ENCODE measurements at regions not wholly inside any gene's neighbourhood (a gene's known extent, or its start where the extent isn't known, plus 50 kb on each side); places are given as distances from the start of the nearest gene placed in this dataset.

DNA sequence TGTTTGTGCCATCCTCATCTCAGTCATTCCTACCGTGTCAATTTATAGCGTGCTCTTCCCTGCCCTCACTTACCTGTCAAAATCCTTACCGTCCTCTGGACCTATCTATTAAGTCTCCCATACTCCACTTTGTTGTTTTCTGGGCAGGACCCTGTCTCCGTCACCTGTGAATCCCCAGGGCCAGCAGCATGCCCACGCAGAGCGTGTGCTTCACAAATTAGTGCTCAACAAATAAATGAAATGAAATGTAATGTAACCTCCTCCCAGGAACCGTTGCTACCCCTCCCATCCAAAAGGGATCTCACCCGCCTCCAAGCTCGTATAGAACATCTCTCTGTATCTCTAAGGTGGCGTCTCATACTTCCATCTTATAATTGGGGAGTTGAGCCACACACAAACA is 589.9 kb upstream of the MGMT start:
- no peak for DNase-seq (ENCODE audit: low read depth)

DNA sequence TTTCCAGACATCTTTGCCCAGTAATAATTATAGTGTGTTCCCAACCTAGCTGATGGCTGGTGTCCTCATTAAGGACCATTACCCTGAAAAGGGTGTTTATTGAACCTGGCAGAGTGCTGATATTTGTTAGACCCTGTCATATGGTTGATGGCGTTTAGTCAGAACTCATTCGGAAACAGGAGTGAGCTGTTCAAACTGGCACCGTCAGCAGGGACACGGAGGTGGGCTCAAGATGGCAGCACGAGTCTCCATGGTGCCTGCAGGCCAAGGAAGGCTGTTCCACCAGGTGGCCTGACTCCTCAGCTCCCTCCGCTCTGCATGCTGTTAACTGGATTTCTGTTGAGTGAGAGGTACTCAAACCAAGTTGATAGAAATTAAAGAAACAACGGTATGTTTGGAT is 589.1 kb upstream of the MGMT start:
- no peak for DNase-seq (ENCODE audit: low read depth)

DNA sequence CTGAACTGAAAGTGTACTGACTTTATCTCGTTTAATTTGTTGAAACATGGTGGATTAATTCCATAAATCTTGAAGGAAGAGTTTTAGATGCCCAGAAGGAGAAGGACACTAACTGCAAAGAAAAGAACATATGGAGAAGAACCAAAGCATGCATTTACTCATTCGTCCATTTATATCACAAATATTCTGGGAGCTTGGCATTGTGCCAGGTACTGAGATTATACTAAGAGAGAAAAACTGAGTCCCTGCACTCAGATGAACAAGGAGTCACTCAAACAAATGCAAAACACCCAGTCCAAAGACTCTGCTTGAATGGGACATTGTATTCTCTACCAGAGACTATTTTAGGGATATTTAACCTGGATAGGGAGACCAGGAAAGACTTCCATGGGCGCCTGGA is 588.0 kb upstream of the MGMT start:
- no peak for DNase-seq (ENCODE audit: low read depth)

DNA sequence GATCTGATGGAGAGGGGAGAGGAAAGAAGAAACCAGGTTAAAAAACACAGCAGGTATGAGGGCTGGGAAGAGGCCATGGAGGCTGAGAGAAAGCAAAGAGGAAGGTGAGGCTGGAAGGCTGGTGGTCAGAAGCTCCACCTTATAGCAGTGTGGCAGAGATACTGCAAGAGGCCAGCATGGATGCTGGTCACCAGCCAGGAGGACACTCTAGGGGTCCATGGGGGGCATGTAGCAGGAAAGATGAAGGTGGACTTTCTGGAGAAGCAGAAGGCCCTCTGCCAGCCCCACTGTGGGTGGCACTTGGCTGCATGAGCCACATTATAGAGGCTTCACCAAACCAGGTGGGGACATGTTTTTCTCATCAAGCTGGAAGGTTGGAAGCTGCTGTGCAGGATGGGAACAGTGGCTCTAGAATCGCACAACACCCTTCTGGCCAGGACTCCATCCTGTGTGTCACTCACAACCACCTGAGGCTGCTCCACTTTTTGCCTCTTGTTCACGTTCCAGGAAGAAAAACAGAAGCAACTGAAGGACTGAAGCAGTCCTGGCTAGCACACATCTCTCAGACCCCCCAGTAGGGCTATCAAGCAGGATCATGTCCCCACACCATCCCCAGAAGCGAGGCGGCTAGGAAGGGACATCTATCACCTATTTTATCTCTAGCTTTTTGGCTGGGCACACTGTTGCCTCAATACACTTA is 587.5 kb upstream of the MGMT start:
- no peak for DNase-seq (ENCODE audit: low read depth)

DNA sequence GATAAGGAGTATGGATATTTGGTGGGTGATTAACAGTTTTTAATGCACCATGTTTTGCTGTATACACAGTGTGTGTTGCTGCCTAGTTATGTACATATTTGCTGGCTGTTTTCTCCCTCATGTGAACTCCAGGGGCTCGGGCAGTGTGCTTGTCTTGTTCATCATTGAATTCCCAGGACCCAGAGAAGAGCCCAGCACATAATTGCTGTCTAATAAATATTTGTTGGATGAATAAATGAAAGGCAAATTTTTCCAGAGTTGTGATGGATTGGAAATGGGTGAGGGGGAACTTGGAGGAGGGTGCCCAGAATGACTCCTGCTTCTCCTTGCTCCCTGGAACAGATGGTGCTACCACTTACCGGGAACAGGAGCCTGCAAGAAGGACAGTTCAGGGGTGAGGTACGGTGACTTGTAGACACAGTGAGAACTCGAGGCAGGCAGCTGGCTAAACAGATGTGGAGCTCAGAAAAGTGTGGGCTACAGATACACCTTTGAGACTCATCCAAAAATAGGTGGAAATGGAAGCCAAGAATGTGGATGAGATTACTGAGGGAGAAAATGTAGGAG is 586.8 kb upstream of the MGMT start:
- no peak for DNase-seq (ENCODE audit: low read depth)

DNA sequence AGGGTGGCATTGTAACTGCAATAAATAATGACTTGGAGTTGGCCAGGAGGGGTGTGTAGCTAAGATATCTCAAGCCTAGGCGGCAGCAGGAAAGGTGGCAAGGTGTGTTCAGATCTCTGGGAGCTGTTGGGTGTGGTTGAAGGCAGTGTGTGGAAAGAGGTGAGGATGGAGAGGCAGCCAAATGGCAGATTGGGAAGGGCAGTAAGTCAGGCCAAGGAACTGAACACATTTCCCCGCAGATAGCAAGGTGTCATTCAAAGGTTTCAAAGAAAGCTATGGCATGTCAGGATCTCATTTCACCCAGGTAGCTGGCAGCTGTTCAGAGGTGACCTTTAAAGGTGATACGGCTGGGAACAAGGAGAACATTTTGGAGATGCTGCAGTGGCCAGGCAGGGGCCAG is 586.0 kb upstream of the MGMT start:
- no peak for DNase-seq (ENCODE audit: low read depth)

DNA sequence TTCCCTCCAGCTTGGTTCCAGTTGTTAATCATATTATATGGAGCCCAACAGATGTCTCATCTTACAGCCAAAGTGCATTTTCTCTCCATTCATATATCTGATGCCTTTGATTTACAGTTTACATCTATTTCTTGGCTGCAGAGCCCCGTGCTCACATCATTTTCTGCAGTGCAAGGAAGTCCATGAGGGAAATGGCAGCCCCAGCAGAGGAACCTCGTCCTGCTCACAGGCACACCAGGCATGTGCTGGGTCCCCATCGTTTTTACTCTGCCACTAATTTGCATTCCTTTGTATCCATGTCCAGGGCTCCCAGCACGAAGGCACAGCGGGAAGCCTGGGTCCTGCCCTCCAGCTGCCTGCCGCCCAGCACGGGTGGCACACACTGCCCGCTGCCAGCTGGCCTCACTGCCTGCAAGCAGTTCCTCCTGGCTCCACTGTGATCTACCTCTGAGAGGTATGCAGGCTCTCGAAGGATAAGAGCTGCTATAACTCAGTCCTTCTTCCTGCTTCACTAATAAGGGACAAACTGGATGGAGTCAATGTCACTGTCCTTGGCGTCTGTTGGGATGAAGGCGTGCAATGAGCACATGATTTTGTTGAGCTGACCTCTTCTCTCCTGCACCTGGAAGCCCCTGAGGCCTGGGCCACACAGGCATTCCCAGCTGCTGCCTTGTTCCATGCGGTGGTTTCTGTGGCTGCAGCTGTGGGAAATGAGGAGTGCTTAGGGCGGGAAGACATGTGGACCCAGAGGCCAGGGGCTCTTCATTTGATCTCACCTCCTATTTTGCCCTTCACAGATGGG is 583.6 kb upstream of the MGMT start:
- no peak for DNase-seq (ENCODE audit: low read depth)

DNA sequence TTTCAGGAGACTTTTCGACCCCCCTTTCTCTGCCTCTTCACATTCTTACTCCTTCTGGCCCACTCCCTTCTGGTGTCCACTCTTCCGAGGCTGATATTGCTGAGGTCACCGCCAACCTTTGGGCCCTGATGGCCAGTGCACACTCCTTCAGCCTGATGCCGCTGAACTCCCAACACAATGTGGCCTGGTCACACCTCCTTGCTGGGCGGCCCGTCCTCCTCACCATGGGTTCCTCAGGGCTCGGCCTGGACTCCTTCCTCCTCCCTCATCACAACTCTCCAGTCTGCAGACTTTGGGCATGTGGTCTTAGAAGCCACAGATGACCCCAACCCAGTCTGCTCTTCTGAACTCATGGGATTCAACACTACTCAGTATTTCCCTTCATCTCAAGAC is 583.0 kb upstream of the MGMT start:
- no peak for DNase-seq (ENCODE audit: low read depth)

DNA sequence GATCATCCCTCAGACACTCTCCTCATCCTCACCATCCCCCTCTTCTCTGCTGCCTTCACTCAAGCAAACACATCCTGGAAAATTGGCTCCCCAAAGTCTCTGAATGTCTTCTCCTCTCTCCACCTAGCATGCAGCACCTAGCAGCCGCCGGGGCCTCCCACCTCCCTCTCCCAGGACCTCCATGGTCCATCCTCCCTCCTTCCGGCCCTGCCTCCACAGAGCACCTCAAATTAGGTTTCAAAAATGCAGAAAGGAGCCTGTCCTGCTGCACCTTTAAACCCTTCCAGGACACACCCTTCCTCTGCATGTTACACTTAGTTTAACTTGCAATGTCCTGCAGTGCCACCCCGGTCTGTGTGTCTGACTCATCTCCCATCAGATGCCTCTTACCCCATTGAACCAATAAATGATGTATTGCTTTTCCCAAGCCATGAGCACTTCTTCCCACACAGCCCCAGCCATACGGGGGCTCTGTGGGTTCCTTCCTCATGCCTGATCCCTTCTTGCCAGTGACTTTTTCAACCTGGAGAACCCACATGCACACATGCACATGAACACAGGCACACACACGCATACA is 582.5 kb upstream of the MGMT start:
- DNase-seq (ENCODE audit: low read depth), result no peak

DNA sequence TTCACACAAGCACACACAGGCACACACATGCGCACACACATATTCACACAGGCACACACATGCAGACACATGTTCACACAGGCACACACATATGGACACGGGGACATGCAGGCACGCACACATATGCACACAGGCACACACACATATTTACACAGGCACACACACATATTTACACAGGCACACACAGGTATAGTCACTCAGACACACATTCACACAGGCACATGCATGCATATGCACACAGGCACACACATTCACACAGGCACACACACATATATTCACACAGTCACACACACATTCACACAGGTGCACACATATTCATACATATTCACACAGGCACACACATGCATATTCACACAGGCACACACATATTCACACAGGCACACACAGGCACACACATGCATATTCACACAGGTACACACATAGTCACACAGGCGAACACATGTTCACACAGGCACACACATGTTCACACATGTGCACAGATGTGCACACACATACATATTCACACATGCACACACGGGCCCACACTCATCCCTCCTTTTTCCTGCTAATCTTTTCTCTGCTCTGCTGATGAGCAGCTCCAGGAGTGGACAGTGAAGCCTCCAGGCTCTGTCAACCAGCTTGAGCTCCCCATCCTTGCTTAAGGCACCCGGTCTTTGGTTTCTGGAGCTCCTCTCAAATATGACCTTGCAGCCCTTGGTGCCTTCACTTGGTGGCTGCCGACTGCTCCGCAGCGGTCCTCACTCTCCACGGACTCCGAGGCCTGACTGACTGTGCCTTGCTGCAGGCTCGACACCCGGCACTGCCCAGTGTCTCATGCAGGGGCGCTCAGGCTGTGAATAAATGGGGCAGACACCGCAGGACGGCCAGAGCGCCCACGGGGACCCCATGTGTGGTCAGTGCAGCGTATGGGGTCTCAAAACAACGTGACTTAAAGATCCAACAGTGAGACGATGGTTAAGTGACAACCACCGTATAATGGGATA is 581.2 kb upstream of the MGMT start:
- no peak for DNase-seq (ENCODE audit: low read depth)

DNA sequence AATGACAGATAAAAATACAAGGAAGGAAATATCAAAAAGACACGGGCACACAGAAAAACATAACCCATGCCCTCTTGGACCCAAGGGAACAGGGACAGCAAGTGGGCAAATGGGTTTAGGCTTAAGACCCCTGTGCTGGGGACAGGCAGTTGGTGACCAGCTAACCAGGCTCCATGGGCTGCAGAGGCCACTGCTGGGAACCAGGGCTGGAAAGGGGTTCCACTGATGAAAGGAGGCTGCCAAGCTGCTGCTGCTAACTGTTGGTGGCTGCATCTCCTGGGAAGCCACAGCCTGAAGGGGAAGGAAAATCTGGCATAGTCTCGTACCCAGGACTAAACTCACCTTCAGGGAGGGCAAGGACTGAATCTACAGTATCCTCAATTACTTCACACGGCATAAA is 579.2 kb upstream of the MGMT start:
- no peak for DNase-seq (ENCODE audit: low read depth)

DNA sequence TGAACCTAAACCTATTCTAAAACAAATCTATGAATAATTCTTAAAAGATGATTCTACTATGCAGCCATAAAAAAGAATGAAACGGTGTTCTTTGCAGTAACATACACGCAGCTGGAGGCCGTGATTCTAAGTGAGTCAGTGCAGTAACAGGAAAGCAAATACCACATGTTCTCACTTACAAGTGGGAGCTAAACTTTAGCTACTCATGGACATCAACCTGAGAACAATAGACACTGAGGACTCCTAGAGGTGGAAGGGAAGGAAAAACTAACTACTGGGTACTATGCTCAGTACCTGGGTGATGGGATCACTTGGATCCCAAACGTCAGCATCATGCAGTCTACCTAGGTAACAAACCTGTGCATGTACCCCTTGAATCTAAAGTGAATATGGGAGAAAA is 575.0 kb upstream of the MGMT start:
- no peak for DNase-seq (ENCODE audit: low read depth)

DNA sequence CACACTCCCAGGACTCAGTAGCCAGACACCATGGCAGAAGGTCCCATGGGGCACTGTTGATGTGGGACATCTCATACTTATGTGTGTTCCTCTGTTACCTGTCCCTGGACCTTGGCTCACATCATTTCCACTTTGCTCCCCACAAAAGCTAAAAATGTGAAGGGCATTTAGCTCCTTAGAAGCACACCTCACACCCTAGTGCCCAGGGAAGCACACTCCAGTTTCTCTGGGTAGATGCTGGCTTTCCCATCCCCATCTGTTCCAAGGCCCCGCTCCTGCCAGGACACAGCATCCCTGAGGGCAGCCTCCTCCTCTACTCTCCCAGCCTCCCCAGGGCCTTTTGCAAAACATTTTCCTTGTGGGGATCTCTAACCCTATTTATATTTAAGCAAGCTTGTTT is 572.4 kb upstream of the MGMT start:
- no peak for DNase-seq (ENCODE audit: low read depth)

DNA sequence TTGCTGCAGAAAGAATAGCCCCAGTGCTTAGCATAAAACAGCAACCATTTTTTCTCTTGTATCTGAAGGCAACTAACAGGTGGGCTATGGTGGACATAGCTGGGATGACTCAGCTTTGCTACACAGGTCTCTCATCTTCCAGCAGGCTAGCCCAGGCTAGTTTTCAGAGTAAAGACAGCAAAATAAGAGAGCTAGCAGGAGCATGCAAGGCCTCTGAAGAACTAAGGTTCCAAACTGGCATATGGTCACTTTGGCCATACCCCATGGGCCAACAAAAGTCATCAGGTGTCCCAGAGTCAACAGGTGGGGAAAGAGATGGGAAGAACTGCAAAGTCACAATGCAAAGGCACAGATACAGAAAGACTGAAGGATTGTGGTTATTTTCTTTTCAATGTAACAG is 571.6 kb upstream of the MGMT start:
- DNase-seq (ENCODE audit: low read depth), result no peak

DNA sequence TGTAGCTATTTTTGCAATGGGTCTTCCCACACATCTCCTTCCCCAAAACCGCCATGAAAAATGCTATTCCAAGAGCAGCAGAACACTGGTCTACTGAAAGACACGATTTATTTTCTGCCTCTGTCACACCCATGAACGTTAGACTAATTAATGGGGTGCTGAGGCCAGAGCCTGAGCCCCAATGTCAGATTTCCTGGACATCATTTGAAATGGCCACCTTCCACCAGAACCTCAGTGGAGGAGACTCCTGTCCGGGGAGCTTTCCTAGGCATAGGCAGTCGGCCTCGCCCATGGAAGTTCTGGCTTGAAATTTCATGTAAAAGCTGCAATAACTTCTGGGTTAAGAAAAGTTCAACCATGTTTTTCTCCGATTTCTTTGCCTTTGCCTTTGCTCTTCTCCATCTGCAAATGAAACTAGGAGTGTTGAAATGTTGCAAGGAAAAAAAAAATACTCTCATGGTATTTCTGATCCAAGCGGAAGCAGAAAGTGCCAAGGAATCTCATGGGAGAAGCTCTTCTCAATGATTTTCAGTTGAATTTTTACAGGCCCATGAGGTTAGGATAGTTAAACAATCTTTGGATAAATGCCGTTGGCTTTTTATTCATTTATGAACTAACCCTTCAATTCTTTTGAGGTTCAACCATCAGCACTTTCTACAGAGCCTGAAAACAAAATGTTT is 570.8 kb upstream of the MGMT start:
- no peak for DNase-seq (ENCODE audit: low read depth)

DNA sequence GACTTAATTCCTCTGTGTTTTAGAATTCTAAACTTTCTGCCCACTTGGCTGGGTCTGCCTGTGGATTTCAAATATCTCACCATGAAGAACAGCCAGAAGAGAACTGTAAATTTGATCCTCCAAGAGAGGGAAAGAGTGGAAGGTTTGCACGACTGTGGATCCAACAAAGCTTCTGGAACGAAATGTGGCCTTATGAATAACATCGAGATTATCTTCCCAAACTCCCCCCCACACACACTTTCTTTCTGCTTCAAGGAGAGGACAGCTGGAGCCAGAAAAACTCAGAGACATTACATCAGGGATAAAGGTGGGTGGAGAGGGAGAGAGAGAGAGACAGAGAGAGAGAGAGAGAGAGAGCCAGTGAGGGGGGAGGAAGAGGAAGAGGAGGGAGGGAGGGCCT is 570.1 kb upstream of the MGMT start:
- DNase-seq (ENCODE audit: low read depth), result no peak

DNA sequence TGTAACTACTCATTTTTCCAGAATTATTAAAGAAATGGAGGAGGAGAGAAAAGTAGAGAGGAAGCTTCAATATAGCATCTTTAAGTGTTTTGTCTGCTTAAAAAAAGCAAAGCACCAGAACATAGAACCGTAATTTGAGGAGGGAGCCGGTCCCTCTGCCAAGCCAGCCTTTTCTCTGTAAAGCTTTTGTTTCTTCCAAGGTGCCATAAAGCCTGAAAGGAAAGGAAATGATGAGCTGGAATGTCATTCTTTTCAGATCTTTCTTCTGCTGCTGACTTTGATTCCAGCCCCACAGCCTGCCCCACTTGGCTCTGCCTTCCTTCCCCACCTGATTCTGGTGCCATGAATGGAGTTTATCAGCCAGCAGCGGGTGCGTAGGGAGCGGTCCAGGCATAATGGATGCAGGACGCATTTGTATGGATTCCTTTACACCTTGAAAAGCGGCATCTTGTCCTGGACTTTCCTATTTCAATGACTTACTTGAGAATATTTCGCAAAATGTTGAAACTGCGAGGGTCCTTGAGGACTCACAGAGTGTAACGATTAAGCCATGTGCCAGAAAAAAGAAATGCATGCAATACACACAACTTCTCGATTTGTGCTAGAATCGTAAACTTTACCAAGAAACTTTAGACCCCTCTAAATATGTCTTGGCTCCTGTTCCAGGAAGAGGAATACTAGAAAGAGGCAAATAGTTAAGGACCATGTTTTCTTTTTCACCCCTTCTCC is 569.5 kb upstream of the MGMT start:
- no peak for DNase-seq (ENCODE audit: low read depth)

DNA sequence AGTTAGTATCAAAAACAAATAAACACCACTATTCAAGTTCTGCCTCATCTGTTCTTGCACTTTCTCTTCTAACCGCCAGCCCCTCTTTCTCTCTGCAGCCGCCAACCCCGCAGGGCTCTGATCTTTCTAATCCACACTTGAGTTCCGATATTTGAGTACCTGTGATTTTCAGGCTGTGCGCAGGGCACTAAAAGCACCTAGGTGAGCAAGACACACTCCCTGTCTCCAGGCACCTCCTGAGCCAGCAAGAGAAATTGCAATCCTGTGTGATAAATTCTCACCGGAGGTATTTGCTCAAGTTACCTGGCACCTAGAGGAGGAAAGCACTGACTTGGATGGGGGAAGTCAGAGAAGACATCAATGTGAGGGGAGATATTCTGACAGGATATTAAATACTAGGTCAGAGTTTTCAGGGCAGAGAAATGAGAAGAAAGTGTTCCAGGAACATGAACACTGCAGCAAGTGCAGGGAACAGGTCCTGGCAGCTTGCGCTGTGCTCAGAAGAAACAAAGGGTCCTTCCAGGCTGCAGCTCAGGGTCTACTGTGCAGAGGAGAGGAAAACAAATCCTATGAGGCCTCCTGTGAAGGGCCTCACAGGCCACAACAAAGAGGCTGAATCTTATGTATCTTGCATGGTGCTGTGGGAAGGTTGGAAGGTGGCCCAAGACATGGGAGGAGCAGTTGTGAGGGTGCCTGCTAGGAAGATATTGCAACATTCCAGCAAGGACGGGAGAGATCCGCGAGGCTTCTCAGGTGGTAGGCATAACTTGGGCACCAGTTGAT is 568.7 kb upstream of the MGMT start:
- DNase-seq (ENCODE audit: low read depth), result no peak

DNA sequence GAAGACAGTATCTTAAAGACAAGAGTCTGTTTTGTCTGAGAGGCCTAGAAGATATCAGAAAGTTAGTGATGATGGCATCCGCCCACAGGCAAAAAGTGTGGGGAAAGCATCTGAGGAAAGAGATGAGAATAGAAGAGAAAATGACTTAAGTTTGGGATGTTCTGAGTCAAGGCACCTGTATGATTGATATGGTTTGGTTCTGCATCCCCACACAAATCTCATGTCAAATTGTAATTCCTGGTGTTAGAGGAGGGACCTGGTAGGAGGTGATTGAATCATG is 568.2 kb upstream of the MGMT start:
- DNase-seq (ENCODE audit: low read depth), result no peak

DNA sequence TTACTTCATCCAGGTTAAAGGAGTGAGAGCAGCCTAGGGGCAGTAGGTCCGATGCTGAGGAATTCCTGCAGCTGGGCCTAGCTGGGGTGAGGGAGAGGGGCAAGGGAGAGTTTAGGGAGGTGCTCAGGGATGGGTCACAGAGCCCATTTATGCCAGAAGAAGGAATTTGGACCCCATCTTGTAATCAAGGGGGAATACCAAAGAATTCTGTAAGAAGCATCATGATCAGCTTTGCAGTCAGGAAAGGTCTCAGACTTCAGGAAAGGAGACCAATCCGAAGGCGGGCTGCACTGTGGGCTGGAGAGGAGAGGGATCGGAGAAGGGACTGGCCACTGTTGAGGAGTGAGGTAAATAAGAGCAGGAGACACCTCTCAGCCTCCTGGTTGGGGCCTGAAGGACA is 566.6 kb upstream of the MGMT start:
- no peak for DNase-seq (ENCODE audit: low read depth)
